Mucosa of rectum (tissue), 2 donors: ENCODE measurements at regions not wholly inside any gene's neighbourhood (a gene's known extent, or its start where the extent isn't known, plus 50 kb on each side); places are given as distances from the start of the nearest gene placed in this dataset.

Experiments used
- H3K27ac ChIP-seq, 2 donors: one replicate each; pipeline ENCODE4 v1.7.0; 2013; ENCODE audit warnings: inconsistent platforms in 2 of 2, low read depth in 2 of 2, low read length in 2 of 2
- H3K27me3 ChIP-seq, 2 donors: one replicate each; pipeline ENCODE4 v1.7.0; 2013; ENCODE audit warnings: low read length in 2 of 2; ENCODE audit not compliant: control insufficient read depth in 2 of 2, insufficient read depth in 2 of 2
- H3K36me3 ChIP-seq, 2 donors: one replicate each; pipeline ENCODE4 v1.7.0; 2013; ENCODE audit warnings: low read length in 2 of 2; ENCODE audit not compliant: control insufficient read depth in 2 of 2, insufficient read depth in 2 of 2
- H3K4me1 ChIP-seq, 2 donors: one replicate each; pipeline ENCODE4 v1.7.0; 2013; ENCODE audit warnings: low read length in 2 of 2, mild to moderate bottlenecking in 1 of 2; ENCODE audit not compliant: control insufficient read depth in 2 of 2, insufficient read depth in 2 of 2
- H3K4me3 ChIP-seq, 2 donors: one replicate each; pipeline ENCODE4 v1.7.0; 2013; ENCODE audit warnings: low read length in 2 of 2
- H3K9ac ChIP-seq, 2 donors: one replicate each; pipeline ENCODE4 v1.7.0; 2013; ENCODE audit warnings: low read length in 2 of 2, low read depth in 1 of 2, mild to moderate bottlenecking in 1 of 2
- H3K9me3 ChIP-seq, 2 donors: one replicate each; pipeline ENCODE4 v1.7.0; 2013; ENCODE audit warnings: low read length in 2 of 2; ENCODE audit not compliant: control insufficient read depth in 2 of 2
- donor health status: healthy.
- donor health status: Normal muscosa, but diverticular disease.

DNA sequence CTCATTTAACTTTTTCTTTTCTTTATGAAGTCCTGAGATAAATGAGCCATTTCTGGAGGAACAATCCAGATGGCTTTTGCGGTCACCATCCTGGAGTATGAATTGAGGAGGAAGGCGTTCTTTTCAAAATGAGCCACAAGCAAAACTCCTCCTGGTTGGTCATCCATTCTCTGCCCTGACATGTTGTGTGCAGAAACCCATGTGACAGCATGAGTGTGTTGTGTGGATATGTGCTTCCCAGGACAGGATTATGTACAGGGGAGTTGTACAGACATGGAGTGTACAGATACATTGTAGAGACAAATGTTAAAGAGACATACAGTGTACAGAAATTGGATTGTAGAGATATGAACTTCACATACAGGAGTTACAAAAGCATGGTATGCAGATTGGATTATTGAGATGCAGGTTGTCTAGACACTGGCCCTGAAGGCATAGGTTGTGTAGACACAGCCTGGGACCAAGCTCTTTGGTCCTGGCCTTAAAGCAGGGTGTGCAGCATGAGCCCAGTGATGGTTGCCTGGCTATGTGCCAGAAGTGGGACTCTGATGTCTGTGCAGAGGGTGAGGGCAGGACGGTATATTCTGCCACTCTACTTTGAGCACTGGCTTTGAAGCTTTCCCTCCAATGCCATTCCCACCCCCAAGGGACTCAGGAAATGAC lies 178.5 kb upstream of the ZBED5 start:
- Histone ChIP-seq H3K27ac (no peak overlapping the region), H3K4me3 (no peak overlapping the region), H3K9me3 (no peaks in the 10 kb centered on the region), H3K27me3 (no peaks in the 10 kb centered on the region), H3K36me3 (no peaks in the 10 kb centered on the region), H3K9ac (no peak overlapping the region), H3K4me1 (peaks cover 0 to 5% of the 10 kb centered on the region in 2 donors)

DNA sequence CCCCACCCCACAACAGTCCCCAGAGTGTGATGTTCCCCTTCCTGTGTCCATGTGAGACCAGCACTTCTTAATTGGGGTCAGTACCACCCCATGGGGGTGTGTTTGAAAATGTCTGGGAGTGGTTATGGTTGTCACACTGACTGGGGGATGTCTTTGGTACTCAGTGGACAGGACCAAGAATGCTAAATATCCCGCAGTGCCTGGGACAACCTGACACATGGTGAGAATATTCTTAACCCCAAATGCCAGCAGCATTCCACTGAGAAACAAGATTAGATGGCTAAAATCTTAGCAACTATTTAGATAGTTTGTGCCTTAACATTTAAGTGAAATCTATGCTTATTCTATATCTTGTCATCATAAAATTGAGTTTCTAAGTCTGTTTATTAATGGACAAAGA lies 177.5 kb upstream of the ZBED5 start:
- no peak overlapping the region for H3K9ac ChIP-seq
- H3K27ac ChIP-seq: no peak overlapping the region
- H3K9me3 ChIP-seq: no peaks in the 10 kb centered on the region
- no peaks in the 10 kb centered on the region for H3K36me3 ChIP-seq
- peaks cover 0 to 5% of the 10 kb centered on the region in 2 donors for H3K4me1 ChIP-seq
- H3K27me3 ChIP-seq: no peaks in the 10 kb centered on the region
- H3K4me3 ChIP-seq: no peak overlapping the region

DNA sequence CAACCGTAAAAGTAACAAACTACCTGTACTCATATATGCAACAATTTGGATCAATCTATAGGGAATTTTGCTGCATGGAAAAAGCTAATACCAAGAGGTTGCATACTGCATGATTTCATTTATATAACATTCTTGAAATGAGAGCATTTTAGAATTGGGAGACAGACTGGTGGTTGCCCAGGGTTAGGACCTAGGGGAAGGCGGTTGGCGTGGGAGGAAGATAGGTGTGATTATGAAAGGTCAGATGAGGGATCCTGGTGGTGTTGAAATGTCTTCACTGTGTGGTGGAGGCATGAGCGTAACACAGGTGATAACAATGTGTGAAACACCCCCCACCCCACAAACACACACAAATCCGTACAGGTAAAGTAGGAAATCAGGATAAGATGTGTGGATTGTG lies 176.6 kb upstream of the ZBED5 start:
- Histone ChIP-seq H3K27ac (no peak overlapping the region), H3K9ac (no peak overlapping the region), H3K4me1 (peaks cover 0 to 5% of the 10 kb centered on the region in 2 donors), H3K9me3 (no peaks in the 10 kb centered on the region), H3K27me3 (no peaks in the 10 kb centered on the region), H3K4me3 (no peak overlapping the region), H3K36me3 (no peaks in the 10 kb centered on the region)

DNA sequence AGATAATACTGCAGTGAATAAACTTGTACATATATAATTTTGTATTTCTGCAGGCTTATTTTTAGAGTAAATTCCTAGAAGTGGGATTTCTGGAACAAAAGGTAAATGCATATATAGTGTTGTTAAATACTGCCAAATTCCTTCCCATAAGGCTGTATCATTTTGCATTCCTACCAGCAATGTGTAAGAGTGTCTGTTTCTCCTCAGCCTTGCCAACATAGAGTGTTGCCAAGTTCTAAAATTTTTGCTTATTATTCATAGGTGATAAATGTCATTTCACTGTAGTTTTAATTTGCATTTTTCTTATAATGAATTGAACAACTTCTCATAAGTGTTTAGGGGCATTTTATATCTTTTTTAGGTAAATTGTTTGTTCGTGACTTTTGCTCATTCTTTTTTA lies 174.2 kb upstream of the ZBED5 start:
- Histone ChIP-seq H3K4me1 (no peaks in the 10 kb centered on the region), H3K27me3 (no peaks in the 10 kb centered on the region), H3K27ac (no peak overlapping the region), H3K4me3 (no peak overlapping the region), H3K36me3 (no peaks in the 10 kb centered on the region), H3K9me3 (no peaks in the 10 kb centered on the region), H3K9ac (no peak overlapping the region)

DNA sequence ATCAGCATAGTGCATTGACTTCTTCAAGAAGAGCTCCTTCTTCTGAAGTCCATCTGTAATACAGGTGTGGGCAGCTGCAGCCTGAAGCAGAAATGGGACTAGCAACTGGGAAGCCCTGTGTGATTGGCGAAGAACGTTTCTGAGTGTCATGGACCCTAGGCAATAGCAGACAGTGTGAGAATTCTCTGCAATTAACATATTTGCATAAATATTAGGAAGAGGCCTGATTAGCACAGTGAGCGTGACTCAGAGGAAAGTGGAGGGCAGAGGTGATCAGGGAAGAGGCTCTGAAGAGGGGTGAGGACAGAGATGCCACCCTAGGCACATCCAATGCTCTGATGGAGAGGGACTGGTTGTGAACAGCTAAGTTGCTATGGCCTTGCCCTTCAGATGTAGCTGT lies 171.2 kb upstream of the ZBED5 start:
- H3K36me3 ChIP-seq: no peaks in the 10 kb centered on the region
- no peaks in the 10 kb centered on the region for H3K9me3 ChIP-seq
- no peaks in the 10 kb centered on the region for H3K4me1 ChIP-seq
- no peak overlapping the region for H3K4me3 ChIP-seq
- H3K27ac ChIP-seq: no peak overlapping the region
- no peak overlapping the region for H3K9ac ChIP-seq
- no peaks in the 10 kb centered on the region for H3K27me3 ChIP-seq

DNA sequence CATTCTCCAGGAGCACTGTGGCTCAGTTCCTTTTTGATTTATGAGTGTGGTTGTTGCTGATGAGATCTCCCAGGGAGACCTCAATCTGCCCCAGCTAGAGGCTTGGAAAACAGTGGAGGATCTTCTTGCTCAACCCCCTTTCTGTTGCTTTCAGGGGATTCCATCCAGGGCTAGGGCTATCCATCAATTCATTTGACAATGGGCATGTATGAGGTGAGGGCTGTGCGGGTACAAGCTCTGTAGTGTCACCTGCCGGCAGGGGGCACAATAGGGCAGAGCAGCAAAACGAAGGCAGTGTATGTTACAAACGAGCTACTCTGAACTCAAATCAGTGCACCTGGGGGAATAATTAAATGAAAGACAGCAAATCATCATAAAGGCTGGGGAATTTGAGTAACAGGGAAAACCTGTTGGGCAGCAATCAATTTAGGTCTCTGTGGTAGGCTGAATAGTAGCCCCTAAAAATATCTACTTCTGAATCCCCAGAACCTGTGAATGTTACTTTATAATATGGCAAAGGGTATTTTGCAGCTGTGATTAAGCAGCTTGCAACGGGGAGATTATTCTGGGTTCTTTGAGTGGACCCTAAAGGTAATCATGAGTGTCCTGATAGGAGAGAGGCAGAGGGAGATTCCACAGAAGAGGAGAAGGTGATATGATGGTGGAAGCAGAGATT lies 170.3 kb upstream of the ZBED5 start:
- no peaks in the 10 kb centered on the region for H3K4me1 ChIP-seq
- H3K9me3 ChIP-seq: no peaks in the 10 kb centered on the region
- no peaks in the 10 kb centered on the region for H3K36me3 ChIP-seq
- no peaks in the 10 kb centered on the region for H3K27me3 ChIP-seq
- no peak overlapping the region for H3K27ac ChIP-seq
- no peak overlapping the region for H3K9ac ChIP-seq
- no peak overlapping the region for H3K4me3 ChIP-seq

DNA sequence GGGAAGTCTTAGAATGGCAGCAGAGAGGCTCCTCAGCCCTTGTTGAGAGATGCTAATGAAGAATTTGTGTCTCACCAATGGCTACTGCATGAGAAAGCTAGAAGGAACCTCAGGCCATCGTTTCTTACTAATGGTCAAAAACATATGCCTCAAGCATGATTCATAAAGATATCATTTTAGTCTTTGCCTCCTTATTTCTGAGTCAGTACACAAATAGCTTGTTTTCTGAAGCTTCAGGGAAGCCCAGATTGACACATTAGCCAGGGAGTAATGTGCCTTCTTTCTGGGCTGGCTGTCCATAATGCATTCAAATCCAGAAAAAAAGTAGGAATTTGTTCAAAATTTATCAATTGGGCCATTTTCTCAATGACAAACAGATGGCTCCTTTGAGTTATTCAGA lies 169.4 kb upstream of the ZBED5 start:
- Histone ChIP-seq H3K9ac (no peak overlapping the region), H3K9me3 (no peaks in the 10 kb centered on the region), H3K27me3 (no peaks in the 10 kb centered on the region)

GRCh38 chr11:11025087-11025486 lies 167.2 kb upstream of the ZBED5 start:
- Histone ChIP-seq H3K9me3 (no peaks in the 10 kb centered on the region), H3K4me1 (no peaks in the 10 kb centered on the region), H3K27me3 (no peaks in the 10 kb centered on the region), H3K27ac (no peak overlapping the region), H3K9ac (no peak overlapping the region), H3K36me3 (no peaks in the 10 kb centered on the region), H3K4me3 (no peak overlapping the region)

More for the DNA sequence above, 169.4 kb upstream of the ZBED5 start:
- no peaks in the 10 kb centered on the region for H3K36me3 ChIP-seq
- no peaks in the 10 kb centered on the region for H3K4me1 ChIP-seq
- no peak overlapping the region for H3K4me3 ChIP-seq
- H3K27ac ChIP-seq: no peak overlapping the region

DNA sequence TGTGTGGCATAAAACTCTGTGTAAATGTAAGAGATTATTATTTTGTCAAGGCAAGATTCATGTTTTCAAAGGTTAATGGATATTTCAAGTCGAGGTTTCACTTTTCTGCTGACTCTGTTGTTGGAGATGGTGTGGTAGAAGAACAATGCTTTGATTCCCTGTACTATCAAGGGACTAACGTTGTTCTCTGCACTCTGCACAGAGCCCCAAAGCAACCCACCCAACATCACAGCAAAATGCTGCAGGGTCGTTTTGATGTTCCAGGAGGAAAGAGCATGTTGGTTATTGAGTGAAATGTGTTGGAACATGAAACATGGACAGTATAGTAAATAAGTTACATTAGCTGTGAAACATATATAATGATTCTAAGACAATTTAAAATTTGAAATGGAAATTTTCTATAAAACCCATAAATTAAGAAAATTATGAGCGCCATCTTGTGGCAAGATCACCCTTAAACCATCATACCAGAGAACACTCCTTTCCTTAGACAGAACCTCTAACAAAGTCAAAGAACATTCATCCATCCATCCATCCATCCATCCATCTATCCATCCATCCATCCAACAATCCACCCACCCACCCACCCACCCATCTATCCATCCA lies 164.4 kb upstream of the ZBED5 start:
- H3K4me3 ChIP-seq: no peak overlapping the region
- no peak overlapping the region for H3K27ac ChIP-seq
- H3K9ac ChIP-seq: no peak overlapping the region
- no peaks in the 10 kb centered on the region for H3K27me3 ChIP-seq
- no peaks in the 10 kb centered on the region for H3K36me3 ChIP-seq
- no peaks in the 10 kb centered on the region for H3K9me3 ChIP-seq
- H3K4me1 ChIP-seq: no peaks in the 10 kb centered on the region

- H3K4me1 ChIP-seq: no peaks in the 10 kb centered on the region
- H3K36me3 ChIP-seq: no peaks in the 10 kb centered on the region
- H3K27ac ChIP-seq: no peak overlapping the region
- no peaks in the 10 kb centered on the region for H3K27me3 ChIP-seq
- no peaks in the 10 kb centered on the region for H3K9me3 ChIP-seq
- H3K9ac ChIP-seq: no peak overlapping the region
- no peak overlapping the region for H3K4me3 ChIP-seq
Measured at GRCh38 chr11:11021563-11021962, 163.7 kb upstream of the ZBED5 start.
